ENCODE measurements at regions not wholly inside any gene's neighbourhood (a gene's known extent, or its start where the extent isn't known, plus 50 kb on each side); places are given as distances from the start of the nearest gene placed in this dataset.

DNA sequence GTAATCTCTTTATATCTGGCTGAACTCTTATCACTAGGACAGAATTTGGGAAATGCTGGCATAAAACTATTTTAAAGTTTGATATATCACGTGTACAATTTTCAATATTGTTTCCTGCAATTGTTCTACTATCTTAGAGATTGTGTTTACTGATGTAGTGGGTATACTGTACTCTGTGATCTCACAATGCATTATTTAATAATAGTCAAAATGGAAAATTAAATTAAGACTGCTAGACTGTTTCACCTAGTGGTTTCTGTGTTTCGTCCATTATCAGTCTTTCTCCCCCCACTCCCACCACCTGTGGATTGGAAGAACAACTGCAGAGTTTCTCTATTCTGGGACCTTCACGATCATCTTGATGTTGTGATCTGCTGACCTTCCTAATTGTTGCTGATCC is 449.2 kb upstream of the SLC10A2 start:
- TF ChIP-seq, protein P1, sequence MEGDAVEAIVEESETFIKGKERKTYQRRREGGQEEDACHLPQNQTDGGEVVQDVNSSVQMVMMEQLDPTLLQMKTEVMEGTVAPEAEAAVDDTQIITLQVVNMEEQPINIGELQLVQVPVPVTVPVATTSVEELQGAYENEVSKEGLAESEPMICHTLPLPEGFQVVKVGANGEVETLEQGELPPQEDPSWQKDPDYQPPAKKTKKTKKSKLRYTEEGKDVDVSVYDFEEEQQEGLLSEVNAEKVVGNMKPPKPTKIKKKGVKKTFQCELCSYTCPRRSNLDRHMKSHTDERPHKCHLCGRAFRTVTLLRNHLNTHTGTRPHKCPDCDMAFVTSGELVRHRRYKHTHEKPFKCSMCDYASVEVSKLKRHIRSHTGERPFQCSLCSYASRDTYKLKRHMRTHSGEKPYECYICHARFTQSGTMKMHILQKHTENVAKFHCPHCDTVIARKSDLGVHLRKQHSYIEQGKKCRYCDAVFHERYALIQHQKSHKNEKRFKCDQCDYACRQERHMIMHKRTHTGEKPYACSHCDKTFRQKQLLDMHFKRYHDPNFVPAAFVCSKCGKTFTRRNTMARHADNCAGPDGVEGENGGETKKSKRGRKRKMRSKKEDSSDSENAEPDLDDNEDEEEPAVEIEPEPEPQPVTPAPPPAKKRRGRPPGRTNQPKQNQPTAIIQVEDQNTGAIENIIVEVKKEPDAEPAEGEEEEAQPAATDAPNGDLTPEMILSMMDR (IDR thresholded peaks at IDR 0.05): no peak
- TF ChIP-seq POLR2A (IDR thresholded peaks at IDR 0.05): no peak

Measured in thyroid gland (tissue), 4 donors.